CD4-positive, alpha-beta T cell treated with Interleukin-15 for 4 hours (primary cell): ENCODE measurements at regions not wholly inside any gene's neighbourhood (a gene's known extent, or its start where the extent isn't known, plus 50 kb on each side); places are given as distances from the start of the nearest gene placed in this dataset.
"Not testable (repeated sequence)": the region's sequence is repeated elsewhere in the genome, so short reads cannot be mapped to it uniquely, and the experiment has no call there.

Experiments
- DNase-seq: peaks from one replicate; pipeline ENCODE4 v3.0.0-alpha.2; 2020; ENCODE audit warnings: low spot score

DNA sequence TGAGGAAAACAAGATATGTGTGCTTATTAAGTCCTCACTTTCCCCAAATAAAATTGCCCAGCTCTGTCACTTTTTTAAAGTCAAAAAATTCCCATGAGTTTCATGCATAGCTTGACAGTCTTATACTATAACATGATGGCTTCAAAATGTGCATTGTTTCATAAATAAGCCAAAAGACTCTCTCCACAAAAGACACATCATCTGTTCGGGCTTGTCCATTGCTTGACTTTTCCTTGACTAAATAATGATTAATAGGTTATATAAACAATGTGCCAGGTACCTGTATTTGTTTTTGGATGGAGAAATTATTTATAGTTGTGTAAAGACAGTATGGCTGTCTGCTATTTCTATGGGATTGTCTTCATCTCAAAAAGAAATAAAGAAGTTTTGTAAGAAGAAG, 329.2 kb upstream of the KLF3 start:
- DNase-seq = no peak

DNA sequence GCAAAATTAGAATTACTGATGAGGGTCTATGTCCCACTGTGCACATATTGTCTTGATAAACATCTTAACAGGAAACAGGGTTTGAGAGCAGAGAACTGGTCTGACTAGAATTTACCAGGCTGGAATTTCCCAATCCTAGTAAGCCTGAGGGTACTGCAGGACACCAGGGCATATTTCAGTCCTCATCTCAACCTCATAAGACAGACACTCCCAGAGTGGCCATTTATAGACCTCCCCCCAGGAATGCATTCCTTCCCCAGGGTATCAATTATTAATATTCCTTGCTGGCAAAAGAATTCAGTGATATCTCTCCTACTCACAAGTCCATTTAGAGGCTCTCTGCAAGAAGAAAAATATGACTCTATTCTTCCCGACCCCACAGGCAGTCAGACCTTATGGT, 325.1 kb upstream of the KLF3 start:
- not testable (repeated sequence) for DNase-seq

DNA sequence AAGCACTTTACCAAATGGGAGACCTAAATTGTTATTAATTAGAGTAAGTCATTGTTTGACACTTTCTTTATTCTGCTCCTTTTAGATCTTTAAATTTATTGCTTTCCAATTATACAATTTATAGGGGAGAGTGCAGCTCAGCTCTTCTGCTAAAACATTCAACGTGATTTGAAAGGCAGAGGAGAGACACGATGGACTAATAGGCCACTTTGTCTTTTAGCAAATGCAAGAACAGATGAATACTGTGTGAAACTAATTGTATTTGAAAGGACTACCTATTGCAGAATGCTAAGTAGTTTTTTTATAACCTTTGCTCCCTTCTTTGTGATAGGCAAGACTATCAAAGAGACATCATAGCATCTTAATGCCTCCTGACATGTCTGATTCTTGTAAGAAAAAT, 320.4 kb upstream of the KLF3 start:
- no peak for DNase-seq

DNA sequence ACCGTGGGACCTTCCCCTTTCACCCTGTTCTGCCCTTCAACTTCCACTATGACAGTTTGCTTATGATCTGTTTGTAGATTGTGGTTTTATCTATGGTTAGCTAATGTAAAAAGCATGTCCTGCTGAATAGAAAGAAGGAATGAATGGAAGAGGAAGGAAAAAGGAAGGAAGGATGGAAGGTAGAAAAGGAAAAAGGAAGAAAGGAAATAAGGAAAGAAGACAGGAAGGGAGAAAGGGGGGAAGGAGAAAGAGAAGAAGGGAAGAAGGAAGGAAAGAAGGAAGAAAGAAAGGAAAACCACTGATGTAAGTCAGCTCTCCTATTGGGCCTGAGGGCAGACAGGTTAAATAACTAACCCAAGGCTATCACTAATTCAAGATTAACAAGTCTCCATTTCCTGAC, 319.1 kb upstream of the KLF3 start:
- no peak for DNase-seq

- DNase-seq = no peak
Observed at GRCh38 chr4:38347251-38347650, 316.7 kb upstream of the KLF3 start.

DNA sequence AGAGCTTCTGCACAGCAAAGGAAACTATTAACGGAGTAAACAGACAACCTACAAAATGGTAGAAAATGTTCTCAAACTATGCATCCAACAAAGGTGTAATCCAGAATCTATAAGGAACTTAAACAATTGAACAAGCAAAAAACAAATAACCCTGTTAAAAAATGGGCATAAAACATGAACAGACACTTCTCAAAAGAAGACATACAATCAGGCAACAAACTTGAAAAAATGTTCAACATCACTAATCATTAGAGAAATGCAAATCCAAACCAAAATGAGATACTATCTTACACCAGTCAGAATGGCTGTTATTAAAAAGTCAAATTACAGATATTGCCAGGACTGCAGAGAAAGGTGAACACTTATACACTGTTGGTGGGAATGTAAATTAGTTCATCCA, 309.6 kb upstream of the KLF3 start:
- no peak for DNase-seq

GRCh38 chr4:38354872-38355271, 309.1 kb upstream of the KLF3 start:
- no peak for DNase-seq

DNA sequence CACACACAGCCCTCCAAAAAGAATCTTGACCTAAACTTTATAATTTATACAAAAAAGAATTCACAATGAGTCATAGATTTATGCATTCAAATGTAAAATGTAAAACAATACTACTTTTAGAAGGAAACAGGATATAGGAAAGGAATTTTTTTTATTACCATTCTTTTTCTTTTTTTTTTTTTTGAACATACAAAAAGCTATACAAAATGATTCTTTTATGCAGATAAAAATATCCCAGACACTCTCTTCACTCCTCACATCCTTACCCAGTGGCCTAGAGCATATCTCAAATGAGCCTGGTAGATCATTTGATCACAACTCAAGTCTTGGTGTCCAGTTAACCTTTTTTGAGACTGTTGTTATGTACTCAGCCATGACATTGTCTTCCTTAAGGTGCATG, 307.3 kb upstream of the KLF3 start:
- no peak for DNase-seq

- DNase-seq = no peak
Observed at GRCh38 chr4:38357546-38357945, 306.5 kb upstream of the KLF3 start.

DNA sequence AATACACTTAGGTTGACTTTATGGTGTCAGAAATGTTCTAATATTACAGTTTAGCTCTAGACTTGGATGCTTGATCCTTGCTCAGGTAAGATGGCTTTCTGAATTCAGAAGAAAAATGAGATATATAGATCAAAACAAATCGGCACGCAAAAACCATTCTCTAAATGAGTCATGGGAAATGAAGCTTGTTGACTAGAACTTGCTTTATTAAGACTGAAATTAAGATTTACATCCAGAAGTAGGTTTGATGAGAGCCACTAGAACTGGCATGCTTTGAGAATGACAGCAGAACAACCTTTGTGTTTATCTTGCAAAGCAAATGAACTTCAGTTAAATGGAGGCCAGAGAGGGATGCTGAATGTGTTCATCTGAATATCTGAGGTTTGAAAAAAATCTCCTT, 304.9 kb upstream of the KLF3 start:
- no peak for DNase-seq

- no peak for DNase-seq
Observed at GRCh38 chr4:38360201-38360600, 303.8 kb upstream of the KLF3 start.

DNA sequence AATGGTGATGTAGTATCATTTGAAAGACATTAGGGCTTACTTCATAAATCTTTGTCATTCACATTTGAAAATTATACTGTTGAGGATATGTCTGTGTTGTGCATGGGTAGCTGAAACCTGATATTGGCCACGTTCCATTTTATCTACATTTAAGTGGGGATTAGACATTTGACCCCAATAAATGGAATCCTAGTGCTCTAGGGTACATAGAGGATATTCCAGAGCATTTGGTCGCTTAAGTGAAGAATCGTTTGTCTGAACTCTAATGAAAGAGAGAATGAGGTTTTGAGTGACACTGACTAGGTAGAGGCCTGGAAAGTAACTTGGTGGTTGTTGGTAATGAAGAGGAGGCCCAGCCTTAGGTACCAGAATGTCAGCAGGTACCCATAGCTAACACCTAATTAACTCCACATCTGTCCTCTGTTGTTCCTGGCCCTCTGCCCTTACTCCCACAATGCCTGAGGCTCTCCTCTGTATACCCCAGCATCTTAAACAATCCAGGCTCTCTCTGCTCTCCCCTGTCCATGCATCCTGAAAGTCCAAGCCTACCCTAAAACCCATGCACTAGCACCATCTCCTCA, 299.5 kb upstream of the KLF3 start:
- DNase-seq = no peak

GRCh38 chr4:38365261-38365660, 298.7 kb upstream of the KLF3 start:
- DNase-seq = no peak

GRCh38 chr4:38365748-38366310, 298.2 kb upstream of the KLF3 start:
- no peak for DNase-seq

DNA sequence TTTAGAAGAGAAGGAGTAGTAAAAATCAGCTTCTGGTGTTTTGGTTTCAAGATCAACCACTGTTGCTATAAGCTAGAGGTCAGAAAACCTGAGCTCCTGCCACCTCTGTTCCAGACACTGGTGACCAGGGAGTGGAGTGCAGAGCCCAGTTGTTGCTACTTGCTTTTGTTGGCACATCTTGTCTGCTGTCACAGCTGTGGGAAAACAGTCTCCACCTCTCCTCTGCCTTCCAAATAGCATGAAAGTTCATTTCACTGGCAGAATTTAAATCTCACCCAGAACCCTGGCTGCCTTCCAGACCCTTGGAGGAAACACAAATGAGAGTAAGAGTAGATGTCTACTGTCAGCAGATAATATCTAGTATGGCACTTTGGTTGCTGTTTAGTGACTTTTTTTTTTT, 297.5 kb upstream of the KLF3 start:
- DNase-seq = no peak

DNA sequence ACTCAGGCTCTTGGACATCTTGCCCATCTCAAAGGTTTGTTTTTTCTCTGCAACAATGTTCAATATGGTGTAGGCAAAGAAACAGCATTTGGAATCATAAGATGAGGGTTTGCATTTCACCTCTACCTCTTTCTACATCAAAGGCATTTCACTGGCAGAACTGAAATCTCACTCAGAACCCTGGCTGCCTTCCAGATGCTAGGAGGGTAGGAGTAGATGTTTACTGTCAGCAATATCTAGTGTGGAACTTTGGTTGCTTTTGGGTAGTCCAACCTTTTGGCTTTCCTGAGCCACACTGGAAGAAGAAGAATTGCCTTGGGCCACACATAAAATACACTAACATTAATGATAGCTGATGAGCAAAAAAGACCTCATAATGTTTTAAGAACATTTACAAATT, 297.0 kb upstream of the KLF3 start:
- DNase-seq = no peak

DNA sequence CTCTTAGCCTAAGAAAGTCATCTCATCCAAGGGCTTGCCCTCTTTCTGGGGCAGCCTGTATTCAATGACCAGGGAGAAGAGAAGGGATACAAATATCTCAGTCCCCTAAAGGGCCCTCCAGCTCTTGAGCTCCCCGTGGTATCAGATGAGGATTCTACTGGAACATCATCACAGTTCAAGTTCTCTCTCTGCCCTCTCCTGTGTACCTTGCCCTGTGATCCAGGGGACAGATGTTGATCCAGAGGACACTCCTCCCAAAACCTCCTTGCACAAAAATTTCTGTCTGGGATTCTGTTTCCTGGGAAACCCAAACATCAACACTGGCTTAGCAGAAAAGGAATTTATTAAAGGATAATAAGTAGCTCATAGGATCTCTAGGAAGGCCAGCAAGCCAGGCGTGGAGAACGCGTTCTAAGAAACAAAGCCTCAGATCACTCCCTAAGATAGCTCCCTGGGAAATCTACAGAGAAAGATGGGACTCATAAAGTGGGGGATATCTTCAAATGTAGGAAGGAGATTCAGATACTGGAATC, 296.3 kb upstream of the KLF3 start:
- DNase-seq = no peak

GRCh38 chr4:38368613-38369012, 295.4 kb upstream of the KLF3 start:
- no peak for DNase-seq

DNA sequence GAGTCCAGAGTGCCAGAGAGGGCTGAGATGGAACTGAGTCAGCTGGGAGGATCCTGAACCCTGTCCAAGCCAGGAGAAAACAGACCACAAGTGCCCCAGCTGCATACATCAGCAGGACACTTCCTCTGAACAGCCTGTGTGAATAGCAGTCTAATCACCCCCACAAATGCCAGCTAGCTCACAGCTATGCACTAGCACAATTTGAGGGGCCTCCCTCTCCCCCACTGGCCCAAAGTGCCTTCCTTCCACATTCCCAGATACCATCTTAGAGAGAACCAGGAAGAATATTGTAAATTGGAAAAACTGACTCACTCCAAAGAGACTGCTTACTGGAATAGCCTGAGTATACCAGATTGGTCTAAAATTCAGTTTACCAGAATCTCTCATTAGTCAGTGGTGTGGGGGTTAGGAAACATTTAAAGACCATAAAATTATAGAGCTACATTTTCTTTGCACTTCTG, 292.6 kb upstream of the KLF3 start:
- no peak for DNase-seq

DNA sequence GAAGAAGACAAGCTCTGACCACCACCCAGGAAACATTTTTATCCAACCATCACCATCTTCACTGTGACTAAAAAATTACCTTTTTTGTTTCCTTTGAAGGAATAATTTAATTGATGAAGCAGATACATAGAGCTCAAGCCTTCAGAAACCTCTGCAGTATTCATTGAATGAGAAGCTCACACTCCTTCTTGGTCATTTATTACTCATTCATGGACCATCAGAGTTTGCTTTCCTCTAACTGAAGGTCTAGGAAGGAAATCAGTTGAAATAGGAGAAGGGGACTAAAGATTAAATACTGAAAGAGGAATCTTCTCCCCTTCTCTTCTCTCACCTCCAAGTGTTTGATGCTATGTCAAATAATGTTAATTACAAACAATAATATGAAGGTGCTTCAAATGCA, 290.6 kb upstream of the KLF3 start:
- no peak for DNase-seq

DNA sequence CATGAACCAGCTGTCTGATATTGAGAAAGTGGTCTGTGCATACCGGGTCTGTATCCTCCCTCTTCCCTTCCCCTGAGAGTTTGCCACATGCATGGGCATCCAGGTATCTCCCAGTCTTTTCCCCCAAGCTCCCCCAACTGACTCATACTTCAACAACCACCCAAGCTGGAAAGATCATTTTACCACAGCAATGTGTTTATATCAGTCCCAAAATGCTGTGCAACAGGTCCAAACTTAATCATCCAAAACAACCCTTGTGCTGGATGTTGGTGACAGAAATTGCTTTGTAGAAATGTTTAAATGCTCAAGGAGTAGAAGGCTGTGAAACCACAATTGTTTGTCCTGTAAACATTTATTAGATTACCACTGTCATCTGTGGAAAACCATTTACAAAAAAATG, 286.8 kb upstream of the KLF3 start:
- no peak for DNase-seq

GRCh38 chr4:38378478-38378877, 285.5 kb upstream of the KLF3 start:
- DNase-seq = no peak

- DNase-seq = no peak
Observed at GRCh38 chr4:38381788-38382187, 282.2 kb upstream of the KLF3 start.

- no peak for DNase-seq
Observed at GRCh38 chr4:38382520-38382919, 281.5 kb upstream of the KLF3 start.
